AG09319 (cell line): ENCODE measurements at regions not wholly inside any gene's neighbourhood (a gene's known extent, or its start where the extent isn't known, plus 50 kb on each side); places are given as distances from the start of the nearest gene placed in this dataset.

Experiments used
- DNase-seq: peaks from one replicate; pipeline ENCODE4 v3.0.0-alpha.2; 2010; ENCODE audit warnings: low read depth; ENCODE audit errors: extremely low read depth
- CTCF ChIP-seq: IDR thresholded peaks from 2 replicates; pipeline ENCODE4 v1.5.1; 2011; ENCODE audit warnings: low read depth, mild to moderate bottlenecking, inconsistent platforms, low read length, moderate library complexity

- no peak for TF ChIP-seq CTCF
Measured at GRCh38 chr10:9613338-9614075, 1404.2 kb upstream of the CELF2 start.

GRCh38 chr10:9615189-9615588 is 1402.5 kb upstream of the CELF2 start:
- TF ChIP-seq CTCF = no peak
- no peak for DNase-seq

More at GRCh38 chr10:9613338-9614075, 1404.2 kb upstream of the CELF2 start:
- DNase-seq = no peak

- DNase-seq = no peak
- no peak for TF ChIP-seq CTCF
Measured at GRCh38 chr10:9621216-9621615, 1396.5 kb upstream of the CELF2 start.

GRCh38 chr10:9625304-9625703 is 1392.4 kb upstream of the CELF2 start:
- no peak for DNase-seq
- TF ChIP-seq CTCF = no peak

- DNase-seq = no peak
- no peak for TF ChIP-seq CTCF
Measured at GRCh38 chr10:9634466-9634865, 1383.2 kb upstream of the CELF2 start.

GRCh38 chr10:9635691-9636090 is 1382.0 kb upstream of the CELF2 start:
- TF ChIP-seq CTCF = no peak

GRCh38 chr10:9636216-9636615 is 1381.5 kb upstream of the CELF2 start:
- no peak for TF ChIP-seq CTCF
- no peak for DNase-seq

More at GRCh38 chr10:9635691-9636090, 1382.0 kb upstream of the CELF2 start:
- no peak for DNase-seq
